ENCODE measurements at regions not wholly inside any gene's neighbourhood (a gene's known extent, or its start where the extent isn't known, plus 50 kb on each side); places are given as distances from the start of the nearest gene placed in this dataset.

DNA sequence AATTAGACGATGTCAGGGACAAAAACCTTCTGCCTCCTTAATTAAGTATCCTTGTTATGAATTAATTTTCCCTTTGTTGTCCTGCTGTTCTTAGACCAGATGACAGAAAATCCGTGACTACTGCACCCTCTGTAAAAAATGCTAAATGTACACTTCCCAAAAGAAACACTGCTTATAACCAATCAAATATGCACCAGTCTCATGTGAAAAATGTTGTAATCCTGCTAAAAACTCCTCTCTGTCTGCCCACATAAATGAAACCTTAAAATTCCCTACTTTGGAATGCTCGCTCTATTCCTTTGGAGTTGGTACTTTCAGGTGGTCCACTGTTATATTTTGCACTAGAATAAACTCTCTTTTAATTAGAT lies 366.8 kb upstream of the CCDC179 start:
- TF ChIP-seq SNAI2 (CRISPR knock-in tag; IDR thresholded peaks at IDR 0.05), result no peak
- no peak for TF ChIP-seq TOX (CRISPR knock-in tag; IDR thresholded peaks at IDR 0.05; ENCODE audit: borderline replicate concordance)
- TF ChIP-seq ZNF565 (CRISPR knock-in tag; conservative IDR thresholded peaks at IDR 0.05; ENCODE audit: low read depth), result no peak
- TF ChIP-seq TCF4 (CRISPR knock-in tag; IDR thresholded peaks at IDR 0.05; ENCODE audit: borderline replicate concordance), result peak; percentile 67
- TF ChIP-seq ESRRG (CRISPR knock-in tag; IDR thresholded peaks at IDR 0.05), result no peak
- TF ChIP-seq, protein P1, sequence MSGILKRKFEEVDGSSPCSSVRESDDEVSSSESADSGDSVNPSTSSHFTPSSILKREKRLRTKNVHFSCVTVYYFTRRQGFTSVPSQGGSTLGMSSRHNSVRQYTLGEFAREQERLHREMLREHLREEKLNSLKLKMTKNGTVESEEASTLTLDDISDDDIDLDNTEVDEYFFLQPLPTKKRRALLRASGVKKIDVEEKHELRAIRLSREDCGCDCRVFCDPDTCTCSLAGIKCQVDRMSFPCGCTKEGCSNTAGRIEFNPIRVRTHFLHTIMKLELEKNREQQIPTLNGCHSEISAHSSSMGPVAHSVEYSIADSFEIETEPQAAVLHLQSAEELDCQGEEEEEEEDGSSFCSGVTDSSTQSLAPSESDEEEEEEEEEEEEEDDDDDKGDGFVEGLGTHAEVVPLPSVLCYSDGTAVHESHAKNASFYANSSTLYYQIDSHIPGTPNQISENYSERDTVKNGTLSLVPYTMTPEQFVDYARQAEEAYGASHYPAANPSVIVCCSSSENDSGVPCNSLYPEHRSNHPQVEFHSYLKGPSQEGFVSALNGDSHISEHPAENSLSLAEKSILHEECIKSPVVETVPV (CRISPR knock-in tag; IDR thresholded peaks at IDR 0.05), result no peak
- ATAC-seq, result peak; percentile 45; the same call in 2 of the 3 replicates

DNA sequence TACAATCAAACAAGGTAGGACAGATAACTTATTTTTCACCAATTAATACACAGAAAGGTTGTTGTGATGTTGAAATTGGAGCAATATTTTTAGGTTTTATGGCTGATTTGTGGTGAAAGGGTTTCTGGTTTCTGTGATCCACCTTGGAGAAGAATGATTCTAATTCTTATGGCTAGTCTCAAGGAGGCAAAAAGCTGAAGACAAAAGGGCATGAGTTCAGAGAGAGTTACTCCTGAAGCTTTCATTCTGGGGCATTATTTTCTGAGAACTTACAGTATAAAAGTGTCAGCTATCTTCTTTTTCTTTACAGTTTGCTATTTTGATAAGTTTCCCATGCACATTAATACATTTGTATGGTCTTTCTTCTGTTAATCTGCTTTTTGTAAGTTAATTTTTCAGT lies 372.4 kb upstream of the CCDC179 start:
- ATAC-seq, result peak; percentile 51
- no peak for TF ChIP-seq ZC3H10 (CRISPR knock-in tag; IDR thresholded peaks at IDR 0.05)
- TF ChIP-seq TCF4 (CRISPR knock-in tag; IDR thresholded peaks at IDR 0.05; ENCODE audit: borderline replicate concordance), result no peak
- TF ChIP-seq OSR1 (CRISPR knock-in tag; IDR thresholded peaks at IDR 0.05), result no peak
- TF ChIP-seq ESRRG (CRISPR knock-in tag; IDR thresholded peaks at IDR 0.05), result no peak
- TF ChIP-seq, protein P1 (CRISPR knock-in tag; IDR thresholded peaks at IDR 0.05), result no peak
- TF ChIP-seq CSDC2 (CRISPR knock-in tag; IDR thresholded peaks at IDR 0.05), result no peak
- TF ChIP-seq ZFP3 (CRISPR knock-in tag; IDR thresholded peaks at IDR 0.05), result no peak
- no peak for TF ChIP-seq PPARA (CRISPR knock-in tag; IDR thresholded peaks at IDR 0.05; ENCODE audit: borderline replicate concordance)
- no peak for TF ChIP-seq TOX (CRISPR knock-in tag; IDR thresholded peaks at IDR 0.05; ENCODE audit: borderline replicate concordance)
- no peak for TF ChIP-seq ZNF70 (CRISPR knock-in tag; IDR thresholded peaks at IDR 0.05)
- no peak for TF ChIP-seq BACH2 (CRISPR knock-in tag; IDR thresholded peaks at IDR 0.05; ENCODE audit: borderline replicate concordance)
- TF ChIP-seq, protein P2, sequence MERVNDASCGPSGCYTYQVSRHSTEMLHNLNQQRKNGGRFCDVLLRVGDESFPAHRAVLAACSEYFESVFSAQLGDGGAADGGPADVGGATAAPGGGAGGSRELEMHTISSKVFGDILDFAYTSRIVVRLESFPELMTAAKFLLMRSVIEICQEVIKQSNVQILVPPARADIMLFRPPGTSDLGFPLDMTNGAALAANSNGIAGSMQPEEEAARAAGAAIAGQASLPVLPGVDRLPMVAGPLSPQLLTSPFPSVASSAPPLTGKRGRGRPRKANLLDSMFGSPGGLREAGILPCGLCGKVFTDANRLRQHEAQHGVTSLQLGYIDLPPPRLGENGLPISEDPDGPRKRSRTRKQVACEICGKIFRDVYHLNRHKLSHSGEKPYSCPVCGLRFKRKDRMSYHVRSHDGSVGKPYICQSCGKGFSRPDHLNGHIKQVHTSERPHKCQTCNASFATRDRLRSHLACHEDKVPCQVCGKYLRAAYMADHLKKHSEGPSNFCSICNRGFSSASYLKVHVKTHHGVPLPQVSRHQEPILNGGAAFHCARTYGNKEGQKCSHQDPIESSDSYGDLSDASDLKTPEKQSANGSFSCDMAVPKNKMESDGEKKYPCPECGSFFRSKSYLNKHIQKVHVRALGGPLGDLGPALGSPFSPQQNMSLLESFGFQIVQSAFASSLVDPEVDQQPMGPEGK (CRISPR knock-in tag; IDR thresholded peaks at IDR 0.05; ENCODE audit: borderline replicate concordance), result no peak
- no peak for TF ChIP-seq ISL1 (CRISPR knock-in tag; IDR thresholded peaks at IDR 0.05)
- no peak for TF ChIP-seq ZFP30 (CRISPR knock-in tag; IDR thresholded peaks at IDR 0.05)
- no peak for TF ChIP-seq SNAI2 (CRISPR knock-in tag; IDR thresholded peaks at IDR 0.05)
- TF ChIP-seq, protein P3, sequence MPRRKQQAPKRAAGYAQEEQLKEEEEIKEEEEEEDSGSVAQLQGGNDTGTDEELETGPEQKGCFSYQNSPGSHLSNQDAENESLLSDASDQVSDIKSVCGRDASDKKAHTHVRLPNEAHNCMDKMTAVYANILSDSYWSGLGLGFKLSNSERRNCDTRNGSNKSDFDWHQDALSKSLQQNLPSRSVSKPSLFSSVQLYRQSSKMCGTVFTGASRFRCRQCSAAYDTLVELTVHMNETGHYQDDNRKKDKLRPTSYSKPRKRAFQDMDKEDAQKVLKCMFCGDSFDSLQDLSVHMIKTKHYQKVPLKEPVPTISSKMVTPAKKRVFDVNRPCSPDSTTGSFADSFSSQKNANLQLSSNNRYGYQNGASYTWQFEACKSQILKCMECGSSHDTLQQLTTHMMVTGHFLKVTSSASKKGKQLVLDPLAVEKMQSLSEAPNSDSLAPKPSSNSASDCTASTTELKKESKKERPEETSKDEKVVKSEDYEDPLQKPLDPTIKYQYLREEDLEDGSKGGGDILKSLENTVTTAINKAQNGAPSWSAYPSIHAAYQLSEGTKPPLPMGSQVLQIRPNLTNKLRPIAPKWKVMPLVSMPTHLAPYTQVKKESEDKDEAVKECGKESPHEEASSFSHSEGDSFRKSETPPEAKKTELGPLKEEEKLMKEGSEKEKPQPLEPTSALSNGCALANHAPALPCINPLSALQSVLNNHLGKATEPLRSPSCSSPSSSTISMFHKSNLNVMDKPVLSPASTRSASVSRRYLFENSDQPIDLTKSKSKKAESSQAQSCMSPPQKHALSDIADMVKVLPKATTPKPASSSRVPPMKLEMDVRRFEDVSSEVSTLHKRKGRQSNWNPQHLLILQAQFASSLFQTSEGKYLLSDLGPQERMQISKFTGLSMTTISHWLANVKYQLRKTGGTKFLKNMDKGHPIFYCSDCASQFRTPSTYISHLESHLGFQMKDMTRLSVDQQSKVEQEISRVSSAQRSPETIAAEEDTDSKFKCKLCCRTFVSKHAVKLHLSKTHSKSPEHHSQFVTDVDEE (CRISPR knock-in tag; IDR thresholded peaks at IDR 0.05), result no peak
- TF ChIP-seq RARB (CRISPR knock-in tag; IDR thresholded peaks at IDR 0.05), result no peak
- TF ChIP-seq ZNF565 (CRISPR knock-in tag; conservative IDR thresholded peaks at IDR 0.05; ENCODE audit: low read depth), result no peak

DNA sequence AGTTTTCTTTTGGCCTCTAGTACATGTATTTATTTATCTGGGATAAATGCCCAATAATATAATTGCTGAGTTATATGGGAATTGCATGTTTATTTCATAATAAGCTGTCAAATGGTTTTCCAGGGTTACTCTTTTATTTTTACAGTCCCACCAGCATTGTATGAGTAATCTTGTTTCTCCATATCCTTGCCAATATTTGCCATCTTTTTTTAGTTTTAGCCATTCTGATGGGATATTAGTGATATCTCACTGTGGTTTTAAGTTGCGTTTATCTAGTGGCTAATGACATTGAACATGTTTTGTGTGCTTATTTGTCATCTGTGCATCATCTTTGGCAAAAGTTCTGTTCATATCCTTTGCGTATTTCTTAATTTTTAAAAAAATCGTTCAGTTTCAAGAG lies 372.8 kb upstream of the CCDC179 start:
- peak; percentile 97 for TF ChIP-seq TOX (CRISPR knock-in tag; IDR thresholded peaks at IDR 0.05; ENCODE audit: borderline replicate concordance)
- TF ChIP-seq RARB (CRISPR knock-in tag; IDR thresholded peaks at IDR 0.05), result peak; percentile 84; the same call in 1 of the 2 replicates
- TF ChIP-seq ZC3H10 (CRISPR knock-in tag; IDR thresholded peaks at IDR 0.05), result peak; percentile 92
- TF ChIP-seq ISL1 (CRISPR knock-in tag; IDR thresholded peaks at IDR 0.05), result peak; percentile 91
- TF ChIP-seq, protein P2 (CRISPR knock-in tag; IDR thresholded peaks at IDR 0.05; ENCODE audit: borderline replicate concordance), result peak; percentile 91
- no peak for TF ChIP-seq ESRRG (CRISPR knock-in tag; IDR thresholded peaks at IDR 0.05)
- TF ChIP-seq SNAI2 (CRISPR knock-in tag; IDR thresholded peaks at IDR 0.05), result no peak
- peak; percentile 89 for ATAC-seq
